Nephron progenitor cell (in vitro differentiated cells): ENCODE measurements at regions not wholly inside any gene's neighbourhood (a gene's known extent, or its start where the extent isn't known, plus 50 kb on each side); places are given as distances from the start of the nearest gene placed in this dataset.

Source experiments
- DNase-seq: peaks from one replicate; pipeline ENCODE4 v3.0.0; 2021
- H3K27ac Mint-ChIP-seq: 2 replicates; pipeline ENCODE4 v1.8.0; 2021; ENCODE audit warnings: mild to moderate bottlenecking, moderate library complexity, mixed read lengths
- H3K27me3 Mint-ChIP-seq: 2 replicates; pipeline ENCODE4 v1.8.0; 2021; ENCODE audit warnings: mild to moderate bottlenecking, low read depth, mixed read lengths; ENCODE audit not compliant: poor library complexity
- H3K36me3 Mint-ChIP-seq: 2 replicates; pipeline ENCODE4 v1.8.0; 2021; ENCODE audit warnings: low read depth, mixed read lengths
- H3K4me1 Mint-ChIP-seq: 2 replicates; pipeline ENCODE4 v1.8.0; 2021; ENCODE audit warnings: mixed read lengths
- H3K4me3 Mint-ChIP-seq: 2 replicates; pipeline ENCODE4 v1.8.0; 2021; ENCODE audit warnings: mild to moderate bottlenecking, moderate library complexity, mixed read lengths
- H3K9me3 Mint-ChIP-seq: 2 replicates; pipeline ENCODE4 v1.8.0; 2021; ENCODE audit warnings: mild to moderate bottlenecking, moderate library complexity, mixed read lengths
- TF ChIP-seq, protein P1 (sequence below): fragments of 200-600 bp; sonication (generic); IDR thresholded peaks from 2 replicates; pipeline ENCODE4 v1.5.0; 2021; ENCODE audit warnings: antibody characterized with exemption

DNA sequence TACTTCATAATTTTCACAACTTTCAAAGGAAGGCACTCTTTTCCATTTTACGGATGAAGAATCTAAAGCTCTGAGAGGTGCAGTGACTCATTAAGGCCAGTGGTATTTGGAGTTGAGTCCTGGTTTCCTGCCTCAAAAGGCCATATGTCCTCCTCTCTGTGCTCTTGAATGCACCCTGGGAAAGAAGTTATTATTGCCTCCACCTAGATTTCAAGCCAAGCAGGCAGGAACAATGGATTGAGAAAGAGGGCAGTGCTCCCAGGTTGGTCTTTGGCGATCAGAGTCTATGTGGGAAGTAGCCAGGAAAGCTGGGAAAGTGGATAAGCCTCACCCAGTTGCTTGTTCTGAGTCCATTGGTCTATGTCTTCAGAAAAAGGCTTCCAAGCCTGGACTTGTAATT, 165.0 kb downstream of the MAFB start:
- peaks cover 12% of the 10 kb centered on the region for H3K9me3 Mint-ChIP-seq
- H3K4me3 Mint-ChIP-seq = no peak overlapping the region

DNA sequence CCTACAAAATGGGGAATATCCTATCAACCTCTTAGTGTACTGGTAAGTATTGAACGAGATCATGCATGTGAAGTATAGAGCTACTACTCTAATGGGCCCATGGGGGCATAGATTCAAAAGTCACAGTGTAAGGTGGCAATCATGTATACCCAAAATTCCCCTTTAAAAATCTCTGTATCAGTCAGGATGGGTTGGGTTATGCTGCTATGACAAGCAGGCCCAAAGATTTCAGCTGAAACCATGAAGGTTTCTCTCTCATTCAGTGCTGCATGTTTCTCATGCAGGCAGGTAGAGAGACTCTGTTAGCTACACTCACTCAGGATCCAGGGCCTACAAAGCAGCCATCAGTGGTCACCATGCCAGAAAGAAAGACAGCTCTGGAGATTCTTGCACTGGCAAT, 166.6 kb downstream of the MAFB start:
- TF ChIP-seq, protein P1, sequence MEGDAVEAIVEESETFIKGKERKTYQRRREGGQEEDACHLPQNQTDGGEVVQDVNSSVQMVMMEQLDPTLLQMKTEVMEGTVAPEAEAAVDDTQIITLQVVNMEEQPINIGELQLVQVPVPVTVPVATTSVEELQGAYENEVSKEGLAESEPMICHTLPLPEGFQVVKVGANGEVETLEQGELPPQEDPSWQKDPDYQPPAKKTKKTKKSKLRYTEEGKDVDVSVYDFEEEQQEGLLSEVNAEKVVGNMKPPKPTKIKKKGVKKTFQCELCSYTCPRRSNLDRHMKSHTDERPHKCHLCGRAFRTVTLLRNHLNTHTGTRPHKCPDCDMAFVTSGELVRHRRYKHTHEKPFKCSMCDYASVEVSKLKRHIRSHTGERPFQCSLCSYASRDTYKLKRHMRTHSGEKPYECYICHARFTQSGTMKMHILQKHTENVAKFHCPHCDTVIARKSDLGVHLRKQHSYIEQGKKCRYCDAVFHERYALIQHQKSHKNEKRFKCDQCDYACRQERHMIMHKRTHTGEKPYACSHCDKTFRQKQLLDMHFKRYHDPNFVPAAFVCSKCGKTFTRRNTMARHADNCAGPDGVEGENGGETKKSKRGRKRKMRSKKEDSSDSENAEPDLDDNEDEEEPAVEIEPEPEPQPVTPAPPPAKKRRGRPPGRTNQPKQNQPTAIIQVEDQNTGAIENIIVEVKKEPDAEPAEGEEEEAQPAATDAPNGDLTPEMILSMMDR = no peak
- H3K4me3 Mint-ChIP-seq = no peak overlapping the region
- H3K9me3 Mint-ChIP-seq = peaks cover 12% of the 10 kb centered on the region

More for the DNA sequence above, 165.0 kb downstream of the MAFB start:
- no peak overlapping the region for H3K27ac Mint-ChIP-seq
- H3K36me3 Mint-ChIP-seq = no peaks in the 10 kb centered on the region
- TF ChIP-seq, protein P1 = no peak
- peaks cover 12% of the 10 kb centered on the region for H3K27me3 Mint-ChIP-seq
- no peaks in the 10 kb centered on the region for H3K4me1 Mint-ChIP-seq
- DNase-seq = no peak

DNA sequence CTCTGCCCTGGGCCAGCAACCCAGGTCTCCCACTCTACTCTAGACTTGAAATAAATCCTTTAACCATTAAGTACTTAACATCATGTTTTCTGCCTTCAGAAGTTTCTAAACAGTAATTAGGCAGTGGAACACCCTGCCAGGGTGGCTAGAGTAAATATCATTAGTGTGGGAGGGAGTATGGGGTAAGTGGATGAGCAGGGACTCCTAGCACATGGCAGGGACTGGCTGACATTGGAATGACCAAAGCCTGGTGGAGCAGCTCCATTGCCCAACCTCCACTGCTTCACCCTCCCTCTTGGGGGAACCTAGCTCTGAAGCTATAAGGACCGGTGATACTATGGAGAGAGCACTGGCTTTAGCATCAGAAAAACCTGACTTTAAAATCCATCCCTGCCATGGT, 167.1 kb downstream of the MAFB start:
- TF ChIP-seq, protein P1 = no peak
- H3K36me3 Mint-ChIP-seq = no peaks in the 10 kb centered on the region
- peaks cover 12% of the 10 kb centered on the region for H3K9me3 Mint-ChIP-seq
- H3K27ac Mint-ChIP-seq = no peak overlapping the region
- peaks cover 12% of the 10 kb centered on the region for H3K27me3 Mint-ChIP-seq
- no peak for DNase-seq
- H3K4me1 Mint-ChIP-seq = no peaks in the 10 kb centered on the region
- no peak overlapping the region for H3K4me3 Mint-ChIP-seq

More for the DNA sequence above, 166.6 kb downstream of the MAFB start:
- no peak overlapping the region for H3K27ac Mint-ChIP-seq
- peaks cover 12% of the 10 kb centered on the region for H3K27me3 Mint-ChIP-seq
- DNase-seq = no peak
- H3K4me1 Mint-ChIP-seq = no peaks in the 10 kb centered on the region
- H3K36me3 Mint-ChIP-seq = no peaks in the 10 kb centered on the region

DNA sequence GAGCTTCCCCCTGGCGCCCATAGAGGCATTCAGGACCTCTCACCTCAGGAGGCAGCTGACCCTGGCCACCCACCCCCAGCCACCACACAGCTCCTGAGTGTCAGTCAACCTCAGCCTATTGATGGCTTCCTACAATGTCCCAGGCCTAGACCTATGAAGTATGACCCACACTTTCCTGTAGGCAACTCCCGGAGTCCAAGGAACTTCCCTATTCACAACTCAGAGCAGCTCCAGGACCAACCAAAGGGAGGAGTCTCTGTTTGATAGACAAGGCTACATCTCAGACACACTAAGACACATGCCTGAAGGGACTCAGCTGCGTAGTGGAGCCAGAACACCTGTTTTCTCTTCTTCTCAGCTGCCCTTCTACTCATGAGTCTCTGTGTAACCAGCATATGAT, 169.1 kb downstream of the MAFB start:
- TF ChIP-seq, protein P1 = no peak
- H3K9me3 Mint-ChIP-seq = peaks cover 12% of the 10 kb centered on the region
- peaks cover 12% of the 10 kb centered on the region for H3K27me3 Mint-ChIP-seq
- H3K4me1 Mint-ChIP-seq = no peaks in the 10 kb centered on the region
- H3K27ac Mint-ChIP-seq = no peak overlapping the region
- H3K4me3 Mint-ChIP-seq = no peak overlapping the region
- H3K36me3 Mint-ChIP-seq = no peaks in the 10 kb centered on the region
- DNase-seq = no peak

DNA sequence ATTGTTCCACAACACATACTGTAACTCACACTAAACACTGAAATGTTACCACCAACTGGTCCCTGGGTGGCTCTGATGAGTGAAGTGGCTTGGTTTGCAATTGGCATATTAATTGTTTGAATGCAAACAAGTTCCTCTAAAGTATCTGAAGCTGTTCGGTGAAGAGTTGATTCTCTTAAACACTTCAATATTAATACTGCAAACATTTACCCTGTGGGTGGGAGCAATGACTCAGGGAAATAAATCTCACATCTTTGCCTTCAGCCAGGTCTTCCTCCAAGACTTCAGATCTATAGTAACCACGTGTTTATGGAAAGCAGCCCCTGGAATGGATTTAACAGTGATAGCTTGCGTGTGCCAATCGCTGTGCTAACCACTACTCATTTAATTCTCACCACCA, 176.0 kb downstream of the MAFB start:
- peaks cover 12% of the 10 kb centered on the region for H3K27me3 Mint-ChIP-seq
- no peak for DNase-seq
- no peak overlapping the region for H3K27ac Mint-ChIP-seq
- no peak overlapping the region for H3K4me3 Mint-ChIP-seq
- H3K9me3 Mint-ChIP-seq = no peaks in the 10 kb centered on the region
- no peaks in the 10 kb centered on the region for H3K4me1 Mint-ChIP-seq
- TF ChIP-seq, protein P1 = no peak
- no peaks in the 10 kb centered on the region for H3K36me3 Mint-ChIP-seq

DNA sequence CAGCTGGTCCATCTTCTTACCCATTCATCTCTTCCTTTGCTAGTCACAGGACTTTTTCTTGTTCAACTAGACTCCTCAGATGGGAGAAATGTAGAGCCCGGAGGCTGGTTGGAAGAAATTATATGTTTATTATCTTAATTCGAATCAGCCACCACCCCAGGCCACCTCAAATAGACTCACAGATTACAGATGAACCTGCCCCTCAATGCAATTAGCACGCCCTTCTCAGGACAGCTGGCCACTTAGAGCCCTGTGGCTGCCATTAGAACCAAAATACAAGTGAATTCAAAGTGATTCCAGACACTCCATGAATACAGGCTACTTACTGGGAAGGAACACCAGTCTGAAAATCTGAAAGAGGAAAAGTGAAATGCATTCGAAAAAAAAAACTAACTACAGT, 176.4 kb downstream of the MAFB start:
- no peaks in the 10 kb centered on the region for H3K9me3 Mint-ChIP-seq
- DNase-seq = no peak
- H3K4me3 Mint-ChIP-seq = no peak overlapping the region
- H3K36me3 Mint-ChIP-seq = no peaks in the 10 kb centered on the region
- no peak overlapping the region for H3K27ac Mint-ChIP-seq
- peaks cover 12% of the 10 kb centered on the region for H3K27me3 Mint-ChIP-seq
- H3K4me1 Mint-ChIP-seq = no peaks in the 10 kb centered on the region
- TF ChIP-seq, protein P1 = no peak
